TTC549 (cell line): ENCODE measurements at regions not wholly inside any gene's neighbourhood (a gene's known extent, or its start where the extent isn't known, plus 50 kb on each side); places are given as distances from the start of the nearest gene placed in this dataset.
"Not testable (repeated sequence)": the region's sequence is repeated elsewhere in the genome, so short reads cannot be mapped to it uniquely, and the experiment has no call there.

Experiments used
- FAIRE-seq: peaks from 2 replicates; lab custom pipeline; 2012; peaks lifted over from hg19 to GRCh38; lab: Jason Lieb, UNC

- FAIRE-seq = no peak
These were observed 226.3 kb upstream of the NPVF start for GRCh38 chr7:25454562-25455041.

- no peak for FAIRE-seq
These were observed 227.5 kb upstream of the NPVF start for GRCh38 chr7:25455683-25456251.

- no peak for FAIRE-seq
These were observed 228.3 kb upstream of the NPVF start for GRCh38 chr7:25456467-25457171.

GRCh38 chr7:25459057-25459456, 230.8 kb upstream of the NPVF start:
- no peak for FAIRE-seq

- no peak for FAIRE-seq
These were observed 232.1 kb upstream of the NPVF start for GRCh38 chr7:25460433-25460832.

GRCh38 chr7:25469669-25470068, 241.4 kb upstream of the NPVF start:
- FAIRE-seq = no peak

- FAIRE-seq = no peak
These were observed 248.7 kb upstream of the NPVF start for GRCh38 chr7:25476863-25477499.

- FAIRE-seq = not testable (repeated sequence)
These were observed 249.9 kb upstream of the NPVF start for GRCh38 chr7:25478221-25478620.

- no peak for FAIRE-seq
These were observed 250.6 kb upstream of the NPVF start for GRCh38 chr7:25478925-25479324.

GRCh38 chr7:25481891-25482290, 253.6 kb upstream of the NPVF start:
- FAIRE-seq = no peak

GRCh38 chr7:25482631-25483030, 254.3 kb upstream of the NPVF start:
- FAIRE-seq = no peak

- FAIRE-seq = no peak
These were observed 256.7 kb upstream of the NPVF start for GRCh38 chr7:25485026-25485425.

- FAIRE-seq = no peak
These were observed 258.4 kb upstream of the NPVF start for GRCh38 chr7:25486656-25487055.

GRCh38 chr7:25493805-25494366, 265.6 kb upstream of the NPVF start:
- FAIRE-seq = no peak

- FAIRE-seq = no peak
These were observed 266.6 kb upstream of the NPVF start for GRCh38 chr7:25494896-25495295.

GRCh38 chr7:25495342-25496250, 267.3 kb upstream of the NPVF start:
- FAIRE-seq = no peak

- no peak for FAIRE-seq
These were observed 268.4 kb upstream of the NPVF start for GRCh38 chr7:25496476-25497368.

- no peak for FAIRE-seq
These were observed 272.2 kb upstream of the NPVF start for GRCh38 chr7:25500393-25500921.

GRCh38 chr7:25503306-25503705, 275.0 kb upstream of the NPVF start:
- no peak for FAIRE-seq

- FAIRE-seq = no peak
These were observed 283.9 kb upstream of the NPVF start for GRCh38 chr7:25512061-25512687.
